HCT116 (cell line): ENCODE measurements at regions not wholly inside any gene's neighbourhood (a gene's known extent, or its start where the extent isn't known, plus 50 kb on each side); places are given as distances from the start of the nearest gene placed in this dataset.

Experiments used
- CEBPB ChIP-seq: IDR thresholded peaks from 2 replicates; pipeline ENCODE4 v1.6.1; 2012; ENCODE audit warnings: low read depth
- CTCF ChIP-seq, 3 experiments: fragments of 200-600 bp in 1 of 3; sonication (generic) in 1 of 3; IDR thresholded peaks in 2 of 3; conservative IDR thresholded peaks in 1 of 3; 2 replicates each; pipeline ENCODE4 v1.5.1; 2012 to 2017; ENCODE audit warnings: low read depth in 2 of 3, low read length in 2 of 3, antibody characterized with exemption in 1 of 3, borderline replicate concordance in 1 of 3, control low read depth in 1 of 3, mild to moderate bottlenecking in 1 of 3, mixed read lengths in 1 of 3, mixed run types in 1 of 3, moderate library complexity in 1 of 3; ENCODE audit not compliant: insufficient read depth in 1 of 3
- EZH2phosphoT487 ChIP-seq: fragments of 200-600 bp; IDR thresholded peaks from 2 replicates; pipeline ENCODE4 v1.6.1; 2018; ENCODE audit warnings: antibody characterized with exemption, borderline replicate concordance
- POLR2A ChIP-seq: IDR thresholded peaks from 2 replicates; pipeline ENCODE4 v1.7.0; 2011; ENCODE audit warnings: borderline replicate concordance; ENCODE audit not compliant: insufficient read depth, insufficient read length; ENCODE audit errors: extremely low read depth
- POLR2AphosphoS5 ChIP-seq: IDR thresholded peaks from 2 replicates; pipeline ENCODE4 v1.6.1; 2011; ENCODE audit warnings: mild to moderate bottlenecking, low read depth, low read length, moderate library complexity
- TCF7L2 ChIP-seq: IDR thresholded peaks from 2 replicates; pipeline ENCODE4 v1.7.0; 2011; ENCODE audit warnings: borderline replicate concordance, inconsistent platforms; ENCODE audit not compliant: insufficient read depth, insufficient read length; ENCODE audit errors: extremely low read depth
- ZBTB33 ChIP-seq: IDR thresholded peaks from 2 replicates; pipeline ENCODE4 v1.6.1; 2011; ENCODE audit warnings: mild to moderate bottlenecking, low read length, moderate library complexity; ENCODE audit not compliant: insufficient replicate concordance; ENCODE audit errors: extremely low read depth
- TF ChIP-seq, protein P1 (sequence below): IDR thresholded peaks from 2 replicates; pipeline ENCODE4 v1.6.1; 2012
- TF ChIP-seq, protein P2 (sequence below): IDR thresholded peaks from 2 replicates; pipeline ENCODE4 v1.6.1; 2012

- TF ChIP-seq CTCF (IDR thresholded peaks at IDR 0.05 in 2 of 3, conservative IDR thresholded peaks at IDR 0.05 in 1 of 3; ENCODE audit: borderline replicate concordance in 1 of 3, insufficient read depth in 1 of 3, low read depth in 2 of 3, low read length in 2 of 3), result no peak
- no peak for TF ChIP-seq POLR2A
- TF ChIP-seq, protein P1, sequence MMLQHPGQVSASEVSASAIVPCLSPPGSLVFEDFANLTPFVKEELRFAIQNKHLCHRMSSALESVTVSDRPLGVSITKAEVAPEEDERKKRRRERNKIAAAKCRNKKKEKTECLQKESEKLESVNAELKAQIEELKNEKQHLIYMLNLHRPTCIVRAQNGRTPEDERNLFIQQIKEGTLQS, result no peak
- no peak for TF ChIP-seq TCF7L2
- no peak for TF ChIP-seq EZH2phosphoT487
- no peak for TF ChIP-seq POLR2AphosphoS5
- no peak for TF ChIP-seq CEBPB
- TF ChIP-seq, protein P2, sequence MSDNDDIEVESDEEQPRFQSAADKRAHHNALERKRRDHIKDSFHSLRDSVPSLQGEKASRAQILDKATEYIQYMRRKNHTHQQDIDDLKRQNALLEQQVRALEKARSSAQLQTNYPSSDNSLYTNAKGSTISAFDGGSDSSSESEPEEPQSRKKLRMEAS, result no peak
- no peak for TF ChIP-seq ZBTB33
Observed at GRCh38 chr3:124258057-124258500, 266.2 kb upstream of the ROPN1 start.
